A549 (cell line): ENCODE measurements at regions not wholly inside any gene's neighbourhood (a gene's known extent, or its start where the extent isn't known, plus 50 kb on each side); places are given as distances from the start of the nearest gene placed in this dataset.
A peak's percentile ranks its signal among the peaks of the same experiment; 100 is the strongest.

Experiments
- ATAC-seq, 2 experiments: fragments of 200-7000 bp in 1 of 2; fragments of >200 bp in 1 of 2; cut with Nextera tagmentation in 1 of 2; cut with Tn5 transposase in 1 of 2; 3 replicates each; pipeline versions ENCODE4 v1.8.0 to v1.9.1; 2018 to 2020; ENCODE audit warnings: mild to moderate bottlenecking in 1 of 2, moderate library complexity in 1 of 2
- CTCF ChIA-PET: fragments of 300-600 bp; sonication (Branson Sonifier 250); formaldehyde crosslinking; extraction: SDS; loops from one replicate; lab custom pipeline; 2021; ENCODE audit warnings: antibody characterized with exemption, inconsistent platforms; lab: Yijun Ruan, JAX
- POLR2A ChIA-PET: fragments of 350-600 bp; formaldehyde crosslinking; extraction: SDS; loops from one replicate; lab custom pipeline; 2021; ENCODE audit warnings: antibody characterized with exemption, inconsistent platforms; lab: Yijun Ruan, JAX
- DNase-seq, 2 experiments: peaks; one replicate each; pipeline versions ENCODE4 v3.0.0 to v3.0.0-alpha.2; 2011 to 2016; ENCODE audit warnings: low read depth in 1 of 2, low spot score in 1 of 2
- FAIRE-seq: peaks from 2 replicates; lab custom pipeline; 2011; peaks lifted over from hg19 to GRCh38; lab: Jason Lieb, UNC
- H3K27ac ChIP-seq, 2 experiments: fragments of >200 bp; sonication (Bioruptor Twin); formaldehyde crosslinking; 3 replicates each; pipeline ENCODE4 v1.5.1; 2016 to 2017
- H3K4me1 ChIP-seq: fragments of >200 bp; sonication (Bioruptor Twin); formaldehyde crosslinking; 3 replicates; pipeline ENCODE4 v1.6.1; 2016
- H3K4me2 ChIP-seq: fragments of >200 bp; sonication (Bioruptor Twin); formaldehyde crosslinking; 3 replicates; pipeline ENCODE4 v1.6.1; 2016
- H3K4me3 ChIP-seq: fragments of >200 bp; sonication (Bioruptor Twin); formaldehyde crosslinking; 3 replicates; pipeline ENCODE4 v1.5.1; 2016
- H3K9me3 ChIP-seq: fragments of >200 bp; sonication (Bioruptor Twin); formaldehyde crosslinking; 3 replicates; pipeline ENCODE4 v1.6.1; 2016
- CBX2 ChIP-seq: fragments of 200-600 bp; sonication (generic); IDR thresholded peaks from 2 replicates; pipeline ENCODE4 v1.6.1; 2016; ENCODE audit warnings: low read depth, mild to moderate bottlenecking, borderline replicate concordance
- HEYL ChIP-seq: fragments of 250-450 bp; sonication (Bioruptor Pico); IDR thresholded peaks from 2 replicates; pipeline ENCODE4 v1.8.0; 2021; ENCODE audit warnings: mild to moderate bottlenecking, moderate library complexity
- RAD21 ChIP-seq, 2 experiments: fragments of >200 bp in 1 of 2; sonication (Bioruptor Twin) in 1 of 2; formaldehyde crosslinking in 1 of 2; IDR thresholded peaks in 1 of 2; conservative IDR thresholded peaks in 1 of 2; 2 replicates in 1 of 2; 3 replicates in 1 of 2; pipeline ENCODE4 v1.6.1; 2012 to 2018; ENCODE audit warnings: inconsistent platforms in 1 of 2
- SREBF2 ChIP-seq: fragments of 450-650 bp; IDR thresholded peaks from 2 replicates; pipeline ENCODE4 v1.6.1; 2014; ENCODE audit warnings: mild to moderate bottlenecking, moderate library complexity
- TFCP2L1 ChIP-seq: fragments of 250-450 bp; sonication (Bioruptor Pico); IDR thresholded peaks from 2 replicates; pipeline ENCODE4 v1.5.0; 2021; ENCODE audit warnings: mild to moderate bottlenecking
- whole genome bisulfite sequencing: methylation state at CpG from one replicate; pipeline ENCODE4 v1.1.6; 2017; ENCODE audit errors: missing lambda C conversion rate; 5-methylcytosine and 5-hydroxymethylcytosine counted together
- TF ChIP-seq, protein P1 (sequence below): fragments of >200 bp; sonication (Bioruptor Twin); formaldehyde crosslinking; IDR thresholded peaks from 3 replicates; pipeline ENCODE4 v1.5.1; 2016
- TF ChIP-seq, protein P2 (sequence below): fragments of 200-600 bp; sonication (generic); IDR thresholded peaks from 2 replicates; pipeline ENCODE4 v1.6.1; 2016; ENCODE audit warnings: antibody characterized with exemption, mild to moderate bottlenecking, moderate library complexity
- TF ChIP-seq, protein P3 (sequence below): fragments of 250-450 bp; sonication (Bioruptor Pico); IDR thresholded peaks from 2 replicates; pipeline ENCODE4 v1.5.0; 2021; ENCODE audit warnings: mild to moderate bottlenecking, moderate library complexity, borderline replicate concordance
- TF ChIP-seq, protein P4 (sequence below): fragments of >200 bp; sonication (Bioruptor Twin); formaldehyde crosslinking; IDR thresholded peaks from 2 replicates; pipeline ENCODE4 v1.6.1; 2016

DNA sequence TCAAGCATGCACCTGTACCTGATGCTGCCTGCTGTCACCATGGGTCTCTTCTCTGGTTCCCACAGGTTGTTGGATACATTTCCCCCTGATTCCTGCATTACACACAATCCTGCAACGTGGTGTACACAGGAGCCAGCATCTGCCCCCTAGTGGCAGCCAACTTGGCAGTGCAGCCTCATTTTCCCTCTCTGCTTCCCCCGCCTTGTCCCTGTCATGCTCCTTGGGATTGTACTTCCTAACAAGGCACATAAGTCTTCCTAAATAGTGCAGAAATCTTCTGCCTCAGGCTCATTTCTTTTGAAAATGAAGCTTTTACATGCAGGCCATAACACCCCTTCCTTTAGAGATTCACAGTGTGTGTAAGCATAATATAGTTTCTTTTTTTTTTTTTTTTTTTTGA is 387.5 kb downstream of the CCSER2 start:
- POLR2A ChIA-PET, result no interaction called here
- peak; percentile 21 to 56; a peak in 3 of 5 replicates for TF ChIP-seq RAD21 (conservative IDR thresholded peaks at IDR 0.05 in 1 of 2, IDR thresholded peaks at IDR 0.05 in 1 of 2)
- TF ChIP-seq, protein P1, sequence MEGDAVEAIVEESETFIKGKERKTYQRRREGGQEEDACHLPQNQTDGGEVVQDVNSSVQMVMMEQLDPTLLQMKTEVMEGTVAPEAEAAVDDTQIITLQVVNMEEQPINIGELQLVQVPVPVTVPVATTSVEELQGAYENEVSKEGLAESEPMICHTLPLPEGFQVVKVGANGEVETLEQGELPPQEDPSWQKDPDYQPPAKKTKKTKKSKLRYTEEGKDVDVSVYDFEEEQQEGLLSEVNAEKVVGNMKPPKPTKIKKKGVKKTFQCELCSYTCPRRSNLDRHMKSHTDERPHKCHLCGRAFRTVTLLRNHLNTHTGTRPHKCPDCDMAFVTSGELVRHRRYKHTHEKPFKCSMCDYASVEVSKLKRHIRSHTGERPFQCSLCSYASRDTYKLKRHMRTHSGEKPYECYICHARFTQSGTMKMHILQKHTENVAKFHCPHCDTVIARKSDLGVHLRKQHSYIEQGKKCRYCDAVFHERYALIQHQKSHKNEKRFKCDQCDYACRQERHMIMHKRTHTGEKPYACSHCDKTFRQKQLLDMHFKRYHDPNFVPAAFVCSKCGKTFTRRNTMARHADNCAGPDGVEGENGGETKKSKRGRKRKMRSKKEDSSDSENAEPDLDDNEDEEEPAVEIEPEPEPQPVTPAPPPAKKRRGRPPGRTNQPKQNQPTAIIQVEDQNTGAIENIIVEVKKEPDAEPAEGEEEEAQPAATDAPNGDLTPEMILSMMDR, result peak; percentile 37
- TF ChIP-seq, protein P2, sequence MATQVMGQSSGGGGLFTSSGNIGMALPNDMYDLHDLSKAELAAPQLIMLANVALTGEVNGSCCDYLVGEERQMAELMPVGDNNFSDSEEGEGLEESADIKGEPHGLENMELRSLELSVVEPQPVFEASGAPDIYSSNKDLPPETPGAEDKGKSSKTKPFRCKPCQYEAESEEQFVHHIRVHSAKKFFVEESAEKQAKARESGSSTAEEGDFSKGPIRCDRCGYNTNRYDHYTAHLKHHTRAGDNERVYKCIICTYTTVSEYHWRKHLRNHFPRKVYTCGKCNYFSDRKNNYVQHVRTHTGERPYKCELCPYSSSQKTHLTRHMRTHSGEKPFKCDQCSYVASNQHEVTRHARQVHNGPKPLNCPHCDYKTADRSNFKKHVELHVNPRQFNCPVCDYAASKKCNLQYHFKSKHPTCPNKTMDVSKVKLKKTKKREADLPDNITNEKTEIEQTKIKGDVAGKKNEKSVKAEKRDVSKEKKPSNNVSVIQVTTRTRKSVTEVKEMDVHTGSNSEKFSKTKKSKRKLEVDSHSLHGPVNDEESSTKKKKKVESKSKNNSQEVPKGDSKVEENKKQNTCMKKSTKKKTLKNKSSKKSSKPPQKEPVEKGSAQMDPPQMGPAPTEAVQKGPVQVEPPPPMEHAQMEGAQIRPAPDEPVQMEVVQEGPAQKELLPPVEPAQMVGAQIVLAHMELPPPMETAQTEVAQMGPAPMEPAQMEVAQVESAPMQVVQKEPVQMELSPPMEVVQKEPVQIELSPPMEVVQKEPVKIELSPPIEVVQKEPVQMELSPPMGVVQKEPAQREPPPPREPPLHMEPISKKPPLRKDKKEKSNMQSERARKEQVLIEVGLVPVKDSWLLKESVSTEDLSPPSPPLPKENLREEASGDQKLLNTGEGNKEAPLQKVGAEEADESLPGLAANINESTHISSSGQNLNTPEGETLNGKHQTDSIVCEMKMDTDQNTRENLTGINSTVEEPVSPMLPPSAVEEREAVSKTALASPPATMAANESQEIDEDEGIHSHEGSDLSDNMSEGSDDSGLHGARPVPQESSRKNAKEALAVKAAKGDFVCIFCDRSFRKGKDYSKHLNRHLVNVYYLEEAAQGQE, result no peak
- H3K9me3 ChIP-seq, result no peaks in the 10 kb centered on the region

DNA sequence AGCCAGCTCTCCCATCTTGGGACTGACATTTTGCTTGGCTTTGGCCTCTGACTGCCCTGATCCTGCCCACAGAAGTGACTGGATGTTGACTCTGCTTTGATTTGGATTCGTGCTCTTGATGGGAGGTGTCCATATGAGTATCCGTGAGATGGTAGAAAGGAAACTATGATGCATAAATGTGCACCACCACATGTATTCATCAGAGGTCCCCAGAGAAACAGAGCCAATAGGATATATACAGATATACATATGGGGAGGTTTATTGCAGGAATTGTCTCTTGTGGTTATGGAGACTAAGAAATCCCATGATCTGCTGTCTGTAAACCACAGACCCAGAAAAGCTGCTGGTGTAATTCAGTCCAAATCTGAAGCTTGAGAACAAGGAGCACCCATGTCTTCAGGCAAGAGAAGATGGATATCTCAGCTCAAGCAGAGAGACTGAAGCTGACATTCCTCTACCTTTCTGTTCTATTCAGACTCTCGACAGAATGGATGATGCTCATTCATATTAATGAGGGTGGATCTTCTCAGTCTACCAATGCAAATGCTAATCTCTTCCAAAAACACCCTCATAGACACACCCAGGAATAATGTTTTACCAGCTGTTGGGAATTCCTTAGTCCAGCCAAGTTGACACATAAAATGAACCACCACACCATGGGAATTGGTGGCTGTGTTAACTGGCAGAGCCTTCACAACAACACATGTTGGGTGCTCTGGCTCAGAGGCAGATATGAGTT is 390.7 kb downstream of the CCSER2 start:
- Histone ChIP-seq H3K4me2 (no peak overlapping the region), H3K4me1 (no peaks in the 10 kb centered on the region), H3K4me3 (no peak overlapping the region), H3K9me3 (no peaks in the 10 kb centered on the region), H3K27ac (no peak overlapping the region)
- FAIRE-seq, result no peak
- WGBS, result 7% methylated on average over 3 of the region's 3 CpGs
- POLR2A ChIA-PET, result no interaction called here
- no peak for ATAC-seq
- TF ChIP-seq TFCP2L1 (CRISPR knock-in tag) (no peak), HEYL (no peak)
- CTCF ChIA-PET, result interaction anchor here (0.6 kb wide), 1 partner anchor 64 kb away, joined by 4 read pairs; no protein-coding TSS in a partner anchor
- DNase-seq, result no peak

More for the DNA sequence above, 387.5 kb downstream of the CCSER2 start:
- CTCF ChIA-PET, result no interaction called here
- ATAC-seq (peak; percentile 70 to 94; a peak in 5 of 6 replicates), DNase-seq (peak; percentile 10 to 63), FAIRE-seq (no peak)
- H3K4me2 ChIP-seq, result no peak overlapping the region
- WGBS, result 11% methylated on average over 2 of the region's 2 CpGs
- H3K27ac ChIP-seq, result no peak overlapping the region
- H3K4me1 ChIP-seq, result no peaks in the 10 kb centered on the region
- H3K4me3 ChIP-seq, result no peak overlapping the region

DNA sequence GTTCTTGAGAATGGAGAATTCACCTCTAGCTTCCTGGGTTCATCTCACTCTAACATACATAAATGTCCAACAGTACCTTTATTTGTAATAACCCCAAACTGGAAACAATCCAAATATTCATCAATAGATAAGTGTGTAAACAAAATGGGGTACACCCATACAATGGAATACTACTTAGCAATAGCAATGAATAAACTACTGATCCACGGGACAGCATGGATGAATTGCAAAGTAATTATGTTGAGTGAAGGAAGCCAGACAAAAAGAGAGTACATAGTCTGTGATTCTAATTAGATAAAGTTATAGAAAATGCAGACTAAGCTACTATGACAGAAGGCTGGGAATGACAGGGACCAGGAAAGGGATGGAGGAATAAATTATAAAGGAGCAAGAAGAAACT is 391.3 kb downstream of the CCSER2 start:
- Histone ChIP-seq H3K4me2 (no peak overlapping the region), H3K4me3 (no peak overlapping the region), H3K9me3 (no peaks in the 10 kb centered on the region), H3K27ac (no peak overlapping the region), H3K4me1 (no peaks in the 10 kb centered on the region)
- no peak for ATAC-seq
- no peak for DNase-seq
- ChIA-PET POLR2A (no interaction called here), CTCF (no interaction called here)
- 0% methylated on average over 1 of the region's 1 CpG for WGBS
- FAIRE-seq, result no peak
- TF ChIP-seq, protein P2, result no peak
- no peak for TF ChIP-seq SREBF2
- no peak for TF ChIP-seq CBX2
- TF ChIP-seq, protein P3, sequence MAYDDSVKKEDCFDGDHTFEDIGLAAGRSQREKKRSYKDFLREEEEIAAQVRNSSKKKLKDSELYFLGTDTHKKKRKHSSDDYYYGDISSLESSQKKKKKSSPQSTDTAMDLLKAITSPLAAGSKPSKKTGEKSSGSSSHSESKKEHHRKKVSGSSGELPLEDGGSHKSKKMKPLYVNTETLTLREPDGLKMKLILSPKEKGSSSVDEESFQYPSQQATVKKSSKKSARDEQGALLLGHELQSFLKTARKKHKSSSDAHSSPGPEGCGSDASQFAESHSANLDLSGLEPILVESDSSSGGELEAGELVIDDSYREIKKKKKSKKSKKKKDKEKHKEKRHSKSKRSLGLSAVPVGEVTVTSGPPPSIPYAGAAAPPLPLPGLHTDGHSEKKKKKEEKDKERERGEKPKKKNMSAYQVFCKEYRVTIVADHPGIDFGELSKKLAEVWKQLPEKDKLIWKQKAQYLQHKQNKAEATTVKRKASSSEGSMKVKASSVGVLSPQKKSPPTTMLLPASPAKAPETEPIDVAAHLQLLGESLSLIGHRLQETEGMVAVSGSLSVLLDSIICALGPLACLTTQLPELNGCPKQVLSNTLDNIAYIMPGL (CRISPR knock-in tag), result no peak
- TF ChIP-seq, protein P4, sequence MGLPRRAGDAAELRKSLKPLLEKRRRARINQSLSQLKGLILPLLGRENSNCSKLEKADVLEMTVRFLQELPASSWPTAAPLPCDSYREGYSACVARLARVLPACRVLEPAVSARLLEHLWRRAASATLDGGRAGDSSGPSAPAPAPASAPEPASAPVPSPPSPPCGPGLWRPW, result no peak
- TF ChIP-seq, all 56 proteins: peak for 0
